Fibroblast of skin of left biceps (primary cell): ENCODE measurements at regions not wholly inside any gene's neighbourhood (a gene's known extent, or its start where the extent isn't known, plus 50 kb on each side); places are given as distances from the start of the nearest gene placed in this dataset.
A peak's percentile ranks its signal among the peaks of the same experiment; 100 is the strongest.
"Not testable (repeated sequence)": the region's sequence is repeated elsewhere in the genome, so short reads cannot be mapped to it uniquely, and the experiment has no call there.

Experiments used
- DNase-seq, 2 experiments: peaks; one replicate each; pipeline ENCODE4 v3.0.0-alpha.2; 2013; ENCODE audit warnings: low read depth in 2 of 2

GRCh38 chr4:176571206-176571605 is 221.5 kb downstream of the VEGFC start:
- DNase-seq, result no peak

GRCh38 chr4:176575141-176575730 is 217.5 kb downstream of the VEGFC start:
- DNase-seq, result peak; percentile 13 to 30

GRCh38 chr4:176579226-176579625 is 213.5 kb downstream of the VEGFC start:
- DNase-seq, result no peak

- no peak for DNase-seq
These were observed 209.4 kb downstream of the VEGFC start for GRCh38 chr4:176583278-176583677.

GRCh38 chr4:176584031-176584606 is 208.6 kb downstream of the VEGFC start:
- no peak for DNase-seq

- DNase-seq, result peak; percentile 83
These were observed 204.8 kb downstream of the VEGFC start for GRCh38 chr4:176587920-176588319.

GRCh38 chr4:176588436-176588835 is 204.3 kb downstream of the VEGFC start:
- no peak for DNase-seq

- no peak for DNase-seq
These were observed 199.6 kb downstream of the VEGFC start for GRCh38 chr4:176592976-176593670.

GRCh38 chr4:176593943-176594342 is 198.8 kb downstream of the VEGFC start:
- DNase-seq, result no peak

- DNase-seq, result no peak
These were observed 197.5 kb downstream of the VEGFC start for GRCh38 chr4:176595257-176595656.

GRCh38 chr4:176601124-176601523 is 191.6 kb downstream of the VEGFC start:
- no peak for DNase-seq

- no peak for DNase-seq
These were observed 184.9 kb downstream of the VEGFC start for GRCh38 chr4:176607807-176608206.

- DNase-seq, result no peak
These were observed 184.4 kb downstream of the VEGFC start for GRCh38 chr4:176608346-176608745.

- DNase-seq, result no peak
These were observed 182.1 kb downstream of the VEGFC start for GRCh38 chr4:176610594-176610993.

- DNase-seq, result no peak
These were observed 181.3 kb downstream of the VEGFC start for GRCh38 chr4:176611381-176611780.

GRCh38 chr4:176611951-176612350 is 180.8 kb downstream of the VEGFC start:
- DNase-seq, result no peak

- peak in 1 of 2 experiments; percentile 8 for DNase-seq
These were observed 177.9 kb downstream of the VEGFC start for GRCh38 chr4:176614793-176615192.

- no peak for DNase-seq
These were observed 176.6 kb downstream of the VEGFC start for GRCh38 chr4:176616151-176616550.

- no peak for DNase-seq
These were observed 174.6 kb downstream of the VEGFC start for GRCh38 chr4:176618138-176618537.

- DNase-seq, result no peak
These were observed 173.3 kb downstream of the VEGFC start for GRCh38 chr4:176619430-176619829.

GRCh38 chr4:176622251-176622948 is 170.3 kb downstream of the VEGFC start:
- no peak for DNase-seq

GRCh38 chr4:176624983-176625610 is 167.6 kb downstream of the VEGFC start:
- DNase-seq, result not testable (repeated sequence)
